Astrocyte of the spinal cord (primary cell): ENCODE measurements at regions not wholly inside any gene's neighbourhood (a gene's known extent, or its start where the extent isn't known, plus 50 kb on each side); places are given as distances from the start of the nearest gene placed in this dataset.

Experiments used
- DNase-seq: peaks from one replicate; pipeline ENCODE4 v3.0.0; 2011; ENCODE audit warnings: low read depth, low spot score
- H3K4me3 ChIP-seq: 2 replicates; pipeline ENCODE4 v1.5.1; 2011; ENCODE audit warnings: low read depth, mild to moderate bottlenecking, low read length, moderate library complexity
- in situ Hi-C: cut with HindIII; loops from 2 replicates; pipeline ENCODE4 v1.10.0; 2017; ENCODE audit warnings: low sequenced_read_pairs
- TF ChIP-seq, protein P1 (sequence below): IDR thresholded peaks from 2 replicates; pipeline ENCODE4 v1.5.1; 2012; ENCODE audit warnings: low read depth, mild to moderate bottlenecking, low read length, inconsistent platforms

- DNase-seq = no peak
- TF ChIP-seq, protein P1, sequence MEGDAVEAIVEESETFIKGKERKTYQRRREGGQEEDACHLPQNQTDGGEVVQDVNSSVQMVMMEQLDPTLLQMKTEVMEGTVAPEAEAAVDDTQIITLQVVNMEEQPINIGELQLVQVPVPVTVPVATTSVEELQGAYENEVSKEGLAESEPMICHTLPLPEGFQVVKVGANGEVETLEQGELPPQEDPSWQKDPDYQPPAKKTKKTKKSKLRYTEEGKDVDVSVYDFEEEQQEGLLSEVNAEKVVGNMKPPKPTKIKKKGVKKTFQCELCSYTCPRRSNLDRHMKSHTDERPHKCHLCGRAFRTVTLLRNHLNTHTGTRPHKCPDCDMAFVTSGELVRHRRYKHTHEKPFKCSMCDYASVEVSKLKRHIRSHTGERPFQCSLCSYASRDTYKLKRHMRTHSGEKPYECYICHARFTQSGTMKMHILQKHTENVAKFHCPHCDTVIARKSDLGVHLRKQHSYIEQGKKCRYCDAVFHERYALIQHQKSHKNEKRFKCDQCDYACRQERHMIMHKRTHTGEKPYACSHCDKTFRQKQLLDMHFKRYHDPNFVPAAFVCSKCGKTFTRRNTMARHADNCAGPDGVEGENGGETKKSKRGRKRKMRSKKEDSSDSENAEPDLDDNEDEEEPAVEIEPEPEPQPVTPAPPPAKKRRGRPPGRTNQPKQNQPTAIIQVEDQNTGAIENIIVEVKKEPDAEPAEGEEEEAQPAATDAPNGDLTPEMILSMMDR = no peak
- H3K4me3 ChIP-seq = no peak overlapping the region
- in situ Hi-C loops = no loop called here
These were observed 159.9 kb downstream of the OLFM1 start for GRCh38 chr9:135247227-135247930.

DNA sequence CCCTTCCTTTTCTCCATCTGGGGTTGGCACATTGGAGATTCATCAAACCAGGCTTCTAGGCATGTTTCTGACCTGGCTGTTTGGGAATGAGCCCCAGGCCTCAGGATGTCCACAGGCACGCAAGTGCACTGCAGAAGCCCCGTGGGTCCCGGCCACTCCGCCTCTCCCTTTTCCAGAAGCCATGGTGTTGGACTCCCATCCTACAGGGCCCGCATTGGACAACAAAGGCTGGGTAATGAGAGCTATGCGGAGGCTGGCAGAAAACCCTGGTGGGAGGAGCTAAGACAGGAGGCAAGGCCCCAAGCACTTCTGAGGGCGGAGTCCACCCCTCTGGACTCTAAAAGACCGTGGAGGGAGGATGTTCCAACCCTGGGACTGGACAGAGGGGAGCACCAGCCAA, 160.6 kb downstream of the OLFM1 start:
- no peak overlapping the region for H3K4me3 ChIP-seq
- TF ChIP-seq, protein P1 = no peak
- in situ Hi-C loops = no loop called here
- DNase-seq = no peak

DNA sequence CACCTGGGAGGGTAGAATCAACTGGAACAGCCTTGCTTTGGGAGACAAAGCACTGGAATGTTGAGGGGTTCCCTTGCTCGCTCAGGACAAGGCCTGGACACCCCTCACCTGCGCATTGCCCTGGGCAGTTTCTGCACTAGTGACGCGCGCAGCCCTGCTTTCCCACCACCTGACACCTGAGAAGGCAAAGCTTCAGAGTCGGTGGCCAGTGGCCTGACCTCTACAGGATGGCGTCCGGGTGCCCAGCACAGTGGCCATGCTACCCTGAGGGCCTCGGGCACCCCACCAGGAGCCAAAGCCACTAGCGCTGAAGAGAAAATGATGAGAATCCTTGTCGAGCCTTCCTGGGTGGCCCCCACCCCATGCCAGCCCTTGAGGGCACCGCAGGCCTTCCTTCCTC, 161.3 kb downstream of the OLFM1 start:
- DNase-seq = no peak
- TF ChIP-seq, protein P1 = no peak
- in situ Hi-C loops = no loop called here
- H3K4me3 ChIP-seq = no peak overlapping the region

- TF ChIP-seq, protein P1 = no peak
- in situ Hi-C loops = no loop called here
- DNase-seq = no peak
- H3K4me3 ChIP-seq = no peak overlapping the region
These were observed 161.7 kb downstream of the OLFM1 start for GRCh38 chr9:135249191-135249590.

GRCh38 chr9:135249711-135250110, 162.2 kb downstream of the OLFM1 start:
- in situ Hi-C loops = no loop called here
- TF ChIP-seq, protein P1 = no peak
- H3K4me3 ChIP-seq = no peak overlapping the region
- no peak for DNase-seq

DNA sequence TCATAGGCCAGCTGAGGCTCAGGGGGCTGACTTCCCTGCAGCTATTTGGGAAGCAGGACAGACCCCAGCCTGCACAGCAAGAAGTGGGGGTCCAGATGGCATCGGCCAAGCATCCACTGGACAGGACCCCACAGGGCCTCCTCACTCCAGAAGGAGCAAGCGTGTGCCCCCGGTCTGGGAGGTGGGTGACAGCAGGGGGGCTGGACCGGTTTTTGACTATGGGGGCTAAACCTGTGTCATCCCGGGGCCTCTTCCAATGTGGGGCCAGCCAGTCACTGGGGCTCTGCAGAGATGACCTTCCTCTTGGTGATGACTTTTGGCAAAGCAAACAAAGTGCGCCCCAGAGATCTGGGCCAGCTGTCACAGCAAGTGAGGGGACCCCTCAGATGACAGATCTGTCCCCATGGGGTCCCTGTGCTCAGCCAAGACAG, 163.9 kb downstream of the OLFM1 start:
- TF ChIP-seq, protein P1 = no peak
- DNase-seq = no peak
- in situ Hi-C loops = no loop called here
- no peak overlapping the region for H3K4me3 ChIP-seq
